Coronary artery (tissue), 2 donors: ENCODE measurements at regions not wholly inside any gene's neighbourhood (a gene's known extent, or its start where the extent isn't known, plus 50 kb on each side); places are given as distances from the start of the nearest gene placed in this dataset.

Experiments used
- DNase-seq: peaks from one replicate; pipeline ENCODE4 v3.0.0-alpha.2; 2017; ENCODE audit warnings: low spot score
- H3K27ac ChIP-seq, 2 donors: fragments of 200-600 bp; sonication (generic); one replicate each; pipeline ENCODE4 v1.5.1; 2016 to 2019
- H3K4me3 ChIP-seq: fragments of 200-600 bp; sonication (generic); 2 replicates; pipeline ENCODE4 v1.5.1; 2016; ENCODE audit warnings: mild to moderate bottlenecking, moderate library complexity
- TF ChIP-seq, protein P1 (sequence below): fragments of 200-600 bp; sonication (generic); IDR thresholded peaks from one replicate; pipeline ENCODE4 v1.5.1; 2019; ENCODE audit warnings: antibody characterized with exemption

DNA sequence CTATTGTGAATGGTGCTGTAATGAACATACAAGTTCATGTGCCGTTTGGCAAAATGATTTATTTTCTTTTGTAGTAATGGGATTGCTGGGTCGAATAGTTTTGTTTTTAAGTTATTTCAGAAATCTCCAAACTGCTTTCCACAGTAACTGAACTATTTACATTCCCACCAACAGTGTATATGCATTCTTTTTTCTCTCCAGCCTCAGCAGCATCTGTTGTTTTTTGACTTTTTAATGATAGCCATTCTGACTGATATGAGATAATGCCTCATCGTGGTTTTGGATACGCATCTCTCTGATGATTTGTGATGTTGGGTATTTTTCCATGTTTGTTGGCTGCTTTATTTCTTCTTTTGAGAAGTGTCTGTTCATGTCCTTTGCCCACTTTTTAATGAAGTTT is 246.3 kb upstream of the ADGRL3 start:
- no peak for DNase-seq
- H3K4me3 ChIP-seq: no peak overlapping the region
- H3K27ac ChIP-seq: no peak overlapping the region
- TF ChIP-seq, protein P1, sequence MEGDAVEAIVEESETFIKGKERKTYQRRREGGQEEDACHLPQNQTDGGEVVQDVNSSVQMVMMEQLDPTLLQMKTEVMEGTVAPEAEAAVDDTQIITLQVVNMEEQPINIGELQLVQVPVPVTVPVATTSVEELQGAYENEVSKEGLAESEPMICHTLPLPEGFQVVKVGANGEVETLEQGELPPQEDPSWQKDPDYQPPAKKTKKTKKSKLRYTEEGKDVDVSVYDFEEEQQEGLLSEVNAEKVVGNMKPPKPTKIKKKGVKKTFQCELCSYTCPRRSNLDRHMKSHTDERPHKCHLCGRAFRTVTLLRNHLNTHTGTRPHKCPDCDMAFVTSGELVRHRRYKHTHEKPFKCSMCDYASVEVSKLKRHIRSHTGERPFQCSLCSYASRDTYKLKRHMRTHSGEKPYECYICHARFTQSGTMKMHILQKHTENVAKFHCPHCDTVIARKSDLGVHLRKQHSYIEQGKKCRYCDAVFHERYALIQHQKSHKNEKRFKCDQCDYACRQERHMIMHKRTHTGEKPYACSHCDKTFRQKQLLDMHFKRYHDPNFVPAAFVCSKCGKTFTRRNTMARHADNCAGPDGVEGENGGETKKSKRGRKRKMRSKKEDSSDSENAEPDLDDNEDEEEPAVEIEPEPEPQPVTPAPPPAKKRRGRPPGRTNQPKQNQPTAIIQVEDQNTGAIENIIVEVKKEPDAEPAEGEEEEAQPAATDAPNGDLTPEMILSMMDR: no peak

DNA sequence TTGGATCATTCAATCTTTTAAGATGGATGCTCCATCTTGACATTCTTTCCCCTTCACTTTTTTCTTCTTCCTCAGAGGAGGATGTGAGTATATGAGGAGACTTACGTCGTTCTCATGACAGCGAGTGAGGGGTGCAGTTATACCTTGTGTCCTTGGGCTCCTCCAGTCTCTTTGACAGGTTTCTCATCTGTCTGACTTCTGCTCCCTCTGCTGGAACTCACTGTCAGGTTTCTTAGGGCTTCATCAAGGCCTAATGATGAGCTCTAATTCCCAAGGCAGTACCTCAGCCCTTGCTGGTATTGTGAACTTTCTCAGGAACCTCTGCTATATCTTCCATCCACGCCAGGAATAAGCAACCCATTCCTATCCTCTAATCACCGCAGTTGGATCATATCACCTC is 237.8 kb upstream of the ADGRL3 start:
- Histone ChIP-seq H3K27ac (no peak overlapping the region), H3K4me3 (no peak overlapping the region)
- TF ChIP-seq, protein P1: no peak
- no peak for DNase-seq

DNA sequence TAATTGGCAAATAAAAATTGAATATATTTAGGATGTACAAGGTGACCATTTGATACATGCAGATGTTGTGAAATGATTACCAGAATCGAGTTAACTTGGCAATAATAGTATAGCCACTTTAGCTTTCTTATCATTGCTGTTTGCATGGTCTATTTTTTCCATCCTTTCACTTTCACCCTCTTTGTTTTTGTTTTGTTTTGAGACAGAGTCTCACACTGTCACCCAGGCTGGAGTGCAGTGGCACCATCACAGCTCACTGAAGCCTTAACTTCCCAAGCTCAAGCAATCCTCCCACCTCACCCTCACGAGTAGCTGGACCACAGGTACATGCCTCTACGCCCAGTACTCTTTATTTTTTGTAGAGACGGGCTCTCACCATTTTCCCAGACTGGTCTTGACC is 218.6 kb upstream of the ADGRL3 start:
- DNase-seq: no peak
- Histone ChIP-seq H3K27ac (no peak overlapping the region), H3K4me3 (no peak overlapping the region)
- TF ChIP-seq, protein P1: no peak

DNA sequence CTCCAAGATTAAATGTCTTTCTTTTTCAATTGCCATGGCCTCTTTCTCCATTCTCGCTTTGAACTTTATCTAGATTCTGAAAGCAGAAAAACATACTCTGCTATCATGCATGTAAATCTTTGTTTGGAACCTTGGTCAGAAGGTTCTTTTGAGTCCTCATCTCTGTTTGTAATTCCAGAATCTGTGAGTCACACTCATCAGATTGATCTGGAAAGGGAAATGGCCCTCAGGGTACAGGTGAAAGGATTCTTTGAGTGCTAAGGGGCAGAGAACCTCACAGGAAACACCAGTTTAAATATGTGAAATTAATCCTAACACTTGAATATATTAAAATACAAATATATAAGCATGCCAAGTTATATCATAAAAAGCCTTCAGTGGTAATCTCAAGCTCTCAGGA is 211.0 kb upstream of the ADGRL3 start:
- TF ChIP-seq, protein P1: no peak
- no peak for DNase-seq
- Histone ChIP-seq H3K4me3 (no peak overlapping the region), H3K27ac (no peak overlapping the region)

DNA sequence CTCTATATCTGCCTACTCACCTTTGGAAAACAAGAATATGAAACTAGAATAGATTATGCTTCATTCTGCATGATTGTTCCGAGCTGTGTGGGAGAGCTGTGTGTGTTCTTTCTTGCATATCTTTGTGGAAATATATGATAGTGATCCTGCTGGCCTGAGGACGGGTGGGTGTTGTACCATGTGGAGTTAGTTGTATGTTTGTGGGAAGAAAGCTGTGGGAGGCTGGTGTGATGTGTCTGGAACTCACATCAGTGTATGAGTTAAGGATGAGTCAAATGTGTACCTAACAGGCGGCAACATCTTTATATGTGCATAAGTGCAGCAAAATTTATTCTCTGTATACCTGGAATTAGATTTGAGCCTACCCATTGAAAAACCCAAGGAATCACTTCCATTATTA is 208.1 kb upstream of the ADGRL3 start:
- no peak for DNase-seq
- no peak overlapping the region for H3K27ac ChIP-seq
- TF ChIP-seq, protein P1: no peak
- no peak overlapping the region for H3K4me3 ChIP-seq

DNA sequence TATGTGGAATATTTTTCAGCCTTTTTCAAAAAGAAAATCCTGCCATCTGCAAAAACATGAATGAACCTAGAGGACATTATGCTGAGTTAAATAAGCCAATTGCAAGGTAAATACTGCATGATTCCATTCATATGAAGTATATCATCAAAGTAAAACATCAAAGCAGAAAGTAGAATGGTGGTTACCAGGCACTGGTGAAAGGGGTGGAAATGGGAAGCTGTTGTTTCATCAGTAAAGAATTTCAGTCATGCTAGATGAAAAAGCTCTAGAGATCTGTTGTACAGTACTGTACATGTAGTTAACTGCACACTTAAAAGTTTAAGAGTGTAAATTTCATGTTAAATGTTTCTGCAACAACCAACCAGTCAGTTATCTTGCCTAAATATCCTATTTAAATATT is 196.8 kb upstream of the ADGRL3 start:
- Histone ChIP-seq H3K4me3 (no peak overlapping the region), H3K27ac (no peak overlapping the region)
- no peak for DNase-seq
- TF ChIP-seq, protein P1: no peak

DNA sequence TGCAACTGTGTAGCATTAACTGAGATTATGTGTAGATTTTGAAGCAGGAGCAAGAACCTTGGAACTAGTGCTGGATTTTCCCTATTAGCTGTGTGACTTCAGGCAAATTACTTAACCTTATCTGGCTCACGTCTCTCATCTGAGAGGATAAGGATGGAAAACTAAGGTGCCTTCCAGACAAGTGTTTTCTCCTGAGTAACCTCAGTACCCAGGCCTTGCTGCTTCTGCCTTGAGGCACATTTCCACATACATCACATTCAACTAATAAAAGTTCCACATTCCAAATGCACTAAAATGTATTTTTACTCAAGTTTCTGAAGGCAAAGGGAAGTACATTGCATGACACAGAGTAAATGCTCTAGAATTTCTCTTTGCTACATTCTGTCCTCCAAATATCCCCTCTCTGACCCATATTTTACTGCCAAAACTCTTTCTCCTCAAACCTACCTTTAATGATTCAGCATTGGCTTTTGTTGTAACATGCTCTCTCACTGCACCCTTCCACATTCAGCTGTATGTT is 195.4 kb upstream of the ADGRL3 start:
- Histone ChIP-seq H3K4me3 (no peak overlapping the region), H3K27ac (no peak overlapping the region)
- DNase-seq: no peak
- TF ChIP-seq, protein P1: no peak
